DOHH2 (cell line): ENCODE measurements at regions not wholly inside any gene's neighbourhood (a gene's known extent, or its start where the extent isn't known, plus 50 kb on each side); places are given as distances from the start of the nearest gene placed in this dataset.

Experiments used
- H3F3A ChIP-seq: fragments of 200-600 bp; sonication (generic), shearing (Covaris generic); 2 replicates; pipeline ENCODE4 v1.6.0; 2016; ENCODE audit warnings: antibody characterized with exemption, mild to moderate bottlenecking; ENCODE audit not compliant: control insufficient read depth, insufficient read depth
- H3K27ac ChIP-seq: fragments of 200-600 bp; sonication (generic); 2 replicates; pipeline ENCODE4 v1.5.1; 2014; ENCODE audit warnings: low read depth, mild to moderate bottlenecking, low read length, moderate library complexity
- H3K27me3 ChIP-seq: fragments of 200-600 bp; sonication (generic); 2 replicates; pipeline ENCODE4 v1.6.1; 2014; ENCODE audit warnings: mild to moderate bottlenecking, low read length, mixed read lengths; ENCODE audit not compliant: control insufficient read depth
- H3K36me3 ChIP-seq: fragments of 200-600 bp; sonication (generic); 2 replicates; pipeline ENCODE4 v1.6.1; 2014; ENCODE audit warnings: mild to moderate bottlenecking, low read length, moderate library complexity, mixed read lengths; ENCODE audit not compliant: control insufficient read depth
- H3K4me1 ChIP-seq: fragments of 200-600 bp; sonication (generic); 2 replicates; pipeline ENCODE4 v1.6.1; 2014; ENCODE audit warnings: mild to moderate bottlenecking, low read length, mixed read lengths; ENCODE audit not compliant: control insufficient read depth
- H3K4me2 ChIP-seq: fragments of 200-600 bp; sonication (generic); 2 replicates; pipeline ENCODE4 v1.6.0; 2014; ENCODE audit warnings: mild to moderate bottlenecking, low read length, moderate library complexity
- H3K4me3 ChIP-seq: fragments of 200-600 bp; sonication (generic); 2 replicates; pipeline ENCODE4 v1.5.1; 2014; ENCODE audit warnings: mild to moderate bottlenecking, low read length, mixed read lengths
- H3K79me2 ChIP-seq: fragments of 200-600 bp; sonication (generic); 2 replicates; pipeline ENCODE4 v1.6.1; 2014; ENCODE audit warnings: mild to moderate bottlenecking, low read length, mixed read lengths; ENCODE audit not compliant: control insufficient read depth
- H3K9me2 ChIP-seq: fragments of 200-600 bp; sonication (generic); replicated peaks from 2 replicates; pipeline ENCODE4 v1.6.1; 2014; ENCODE audit warnings: mild to moderate bottlenecking, low read length, mixed read lengths; ENCODE audit not compliant: control insufficient read depth
- H3K9me3 ChIP-seq: fragments of 200-600 bp; sonication (generic); 2 replicates; pipeline ENCODE4 v1.6.1; 2014; ENCODE audit warnings: antibody characterized with exemption, low read length, mixed read lengths; ENCODE audit not compliant: control insufficient read depth, insufficient read depth
- H4K20me1 ChIP-seq: fragments of 200-600 bp; sonication (generic); 2 replicates; pipeline ENCODE4 v1.6.0; 2014; ENCODE audit warnings: low read depth, mild to moderate bottlenecking, antibody characterized with exemption, low read length, moderate library complexity; ENCODE audit not compliant: control insufficient read depth, insufficient read depth
- CTCF ChIP-seq: fragments of 200-600 bp; sonication (generic); IDR thresholded peaks from one replicate; pipeline ENCODE4 v1.5.1; 2014; ENCODE audit warnings: antibody characterized with exemption, mild to moderate bottlenecking, low read depth, low read length; ENCODE audit not compliant: poor library complexity, severe bottlenecking
- EZH2phosphoT487 ChIP-seq: fragments of 200-600 bp; sonication (generic); IDR thresholded peaks from 2 replicates; pipeline ENCODE4 v1.6.1; 2017; ENCODE audit warnings: borderline replicate concordance, mild to moderate bottlenecking, antibody characterized with exemption, low read length, moderate library complexity, mixed read lengths

GRCh38 chr7:22660293-22660692 is 66.7 kb upstream of the IL6 start:
- H3K4me1 ChIP-seq = peaks cover 17% of the 10 kb centered on the region
- H3F3A ChIP-seq = no peaks in the 10 kb centered on the region
- H3K4me2 ChIP-seq = no peak overlapping the region
- H3K36me3 ChIP-seq = no peaks in the 10 kb centered on the region
- peaks cover 39% of the 10 kb centered on the region for H3K27me3 ChIP-seq
- no peaks in the 10 kb centered on the region for H3K9me3 ChIP-seq
- H3K4me3 ChIP-seq = no peak overlapping the region
- no peak overlapping the region for H3K27ac ChIP-seq
- H3K9me2 ChIP-seq = no peaks in the 10 kb centered on the region
- no peaks in the 10 kb centered on the region for H3K79me2 ChIP-seq
- H4K20me1 ChIP-seq = no peaks in the 10 kb centered on the region
- TF ChIP-seq EZH2phosphoT487 (no peak), CTCF (no peak)

GRCh38 chr7:22659741-22660140 is 67.3 kb upstream of the IL6 start:
- no peaks in the 10 kb centered on the region for H3F3A ChIP-seq
- H3K27me3 ChIP-seq = peaks cover 39% of the 10 kb centered on the region
- H3K4me1 ChIP-seq = peaks cover 17% of the 10 kb centered on the region
- H3K9me3 ChIP-seq = no peaks in the 10 kb centered on the region
- H3K4me3 ChIP-seq = no peak overlapping the region
- no peaks in the 10 kb centered on the region for H3K79me2 ChIP-seq
- no peaks in the 10 kb centered on the region for H3K36me3 ChIP-seq
- TF ChIP-seq EZH2phosphoT487 (no peak), CTCF (no peak)
- no peak overlapping the region for H3K4me2 ChIP-seq
- H3K9me2 ChIP-seq = no peaks in the 10 kb centered on the region
- no peak overlapping the region for H3K27ac ChIP-seq
- no peaks in the 10 kb centered on the region for H4K20me1 ChIP-seq

- no peaks in the 10 kb centered on the region for H3K9me3 ChIP-seq
- no peaks in the 10 kb centered on the region for H3K79me2 ChIP-seq
- no peaks in the 10 kb centered on the region for H4K20me1 ChIP-seq
- H3K27me3 ChIP-seq = peaks cover 34% of the 10 kb centered on the region
- peaks cover 17% of the 10 kb centered on the region for H3K4me1 ChIP-seq
- H3F3A ChIP-seq = no peaks in the 10 kb centered on the region
- H3K36me3 ChIP-seq = no peaks in the 10 kb centered on the region
- H3K4me3 ChIP-seq = no peak overlapping the region
- H3K4me2 ChIP-seq = no peak overlapping the region
- H3K9me2 ChIP-seq = no peaks in the 10 kb centered on the region
- no peak overlapping the region for H3K27ac ChIP-seq
- TF ChIP-seq CTCF (no peak), EZH2phosphoT487 (no peak)
These were observed 69.0 kb upstream of the IL6 start for GRCh38 chr7:22658031-22658430.

GRCh38 chr7:22657479-22657878 is 69.5 kb upstream of the IL6 start:
- Histone ChIP-seq H3K27ac (no peak overlapping the region), H4K20me1 (no peaks in the 10 kb centered on the region), H3K27me3 (peaks cover 31% of the 10 kb centered on the region), H3K36me3 (no peaks in the 10 kb centered on the region), H3K79me2 (no peaks in the 10 kb centered on the region), H3K4me1 (peaks cover 11% of the 10 kb centered on the region), H3K4me2 (no peak overlapping the region), H3K9me2 (no peaks in the 10 kb centered on the region), H3K4me3 (no peak overlapping the region), H3K9me3 (no peaks in the 10 kb centered on the region), H3F3A (no peaks in the 10 kb centered on the region)
- TF ChIP-seq CTCF (no peak), EZH2phosphoT487 (no peak)
